ENCODE measurements at regions not wholly inside any gene's neighbourhood (a gene's known extent, or its start where the extent isn't known, plus 50 kb on each side); places are given as distances from the start of the nearest gene placed in this dataset.

DNA sequence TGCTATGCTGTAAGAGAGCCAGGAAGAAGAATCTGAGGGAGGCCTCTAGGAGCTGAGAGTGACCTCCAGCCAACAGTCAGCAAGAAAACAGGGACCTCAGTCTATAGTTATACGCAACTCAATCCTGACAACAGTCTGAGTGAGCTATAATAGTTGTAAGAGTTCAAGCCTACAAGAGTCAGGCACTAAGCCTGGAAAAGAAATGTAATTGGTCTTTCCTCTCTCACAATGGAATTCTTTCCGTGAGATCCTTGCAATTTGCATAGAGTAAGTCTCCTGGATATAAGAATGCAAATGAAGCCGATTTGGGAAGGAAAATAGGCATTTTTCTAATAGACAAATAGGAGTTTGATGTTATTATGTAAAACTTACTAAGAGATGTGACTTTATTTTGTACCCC lies 1332.6 kb upstream of the CELF4 start:
- no peak for DNase-seq (ENCODE audit: low spot score)
- H3K27ac Mint-ChIP-seq, result no peak overlapping the region
- intact Hi-C loops (cut with micrococcal nuclease), result no loop called here
- no peak overlapping the region for H3K4me3 Mint-ChIP-seq
- H3K27me3 Mint-ChIP-seq (ENCODE audit: insufficient read depth), result no peaks in the 10 kb centered on the region
- H3K36me3 Mint-ChIP-seq (ENCODE audit: low read depth), result no peaks in the 10 kb centered on the region
- no peaks in the 10 kb centered on the region for H3K4me1 Mint-ChIP-seq (ENCODE audit: low read depth)
- no peaks in the 10 kb centered on the region for H3K9me3 Mint-ChIP-seq

DNA sequence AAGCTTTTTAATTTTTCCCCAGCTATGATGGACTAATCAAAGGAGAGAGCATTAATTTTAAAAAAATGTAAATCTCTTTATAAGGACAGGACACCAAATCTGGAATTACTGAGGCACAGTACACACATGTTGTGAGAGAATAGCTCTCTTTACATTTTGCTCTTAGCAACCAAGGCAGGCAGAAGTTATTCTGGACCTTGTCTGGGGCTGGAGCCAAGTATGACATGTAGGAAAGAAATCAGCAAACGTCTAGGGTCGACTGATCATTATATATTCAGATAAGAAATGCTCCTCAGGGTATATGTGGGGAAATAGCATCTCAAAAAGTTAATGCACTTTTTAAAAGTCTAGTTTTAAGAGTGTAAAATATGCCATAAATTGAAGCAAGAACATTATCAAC lies 1330.0 kb upstream of the CELF4 start:
- intact Hi-C loops (cut with micrococcal nuclease), result no loop called here
- H3K27ac Mint-ChIP-seq, result no peak overlapping the region
- H3K27me3 Mint-ChIP-seq (ENCODE audit: insufficient read depth), result no peaks in the 10 kb centered on the region
- no peaks in the 10 kb centered on the region for H3K36me3 Mint-ChIP-seq (ENCODE audit: low read depth)
- H3K4me1 Mint-ChIP-seq (ENCODE audit: low read depth), result no peaks in the 10 kb centered on the region
- H3K9me3 Mint-ChIP-seq, result no peaks in the 10 kb centered on the region
- DNase-seq (ENCODE audit: low spot score), result no peak
- no peak overlapping the region for H3K4me3 Mint-ChIP-seq

- Mint-ChIP-seq H3K4me1 (ENCODE audit: low read depth) (no peaks in the 10 kb centered on the region), H3K4me3 (no peak overlapping the region), H3K9me3 (no peaks in the 10 kb centered on the region), H3K27ac (no peak overlapping the region), H3K27me3 (ENCODE audit: insufficient read depth) (peaks cover 1% of the 10 kb centered on the region), H3K36me3 (ENCODE audit: low read depth) (no peaks in the 10 kb centered on the region)
- no peak for DNase-seq (ENCODE audit: low spot score)
- intact Hi-C loops (cut with micrococcal nuclease), result no loop called here
These were observed 1322.0 kb upstream of the CELF4 start for GRCh38 chr18:38887671-38888020.

DNA sequence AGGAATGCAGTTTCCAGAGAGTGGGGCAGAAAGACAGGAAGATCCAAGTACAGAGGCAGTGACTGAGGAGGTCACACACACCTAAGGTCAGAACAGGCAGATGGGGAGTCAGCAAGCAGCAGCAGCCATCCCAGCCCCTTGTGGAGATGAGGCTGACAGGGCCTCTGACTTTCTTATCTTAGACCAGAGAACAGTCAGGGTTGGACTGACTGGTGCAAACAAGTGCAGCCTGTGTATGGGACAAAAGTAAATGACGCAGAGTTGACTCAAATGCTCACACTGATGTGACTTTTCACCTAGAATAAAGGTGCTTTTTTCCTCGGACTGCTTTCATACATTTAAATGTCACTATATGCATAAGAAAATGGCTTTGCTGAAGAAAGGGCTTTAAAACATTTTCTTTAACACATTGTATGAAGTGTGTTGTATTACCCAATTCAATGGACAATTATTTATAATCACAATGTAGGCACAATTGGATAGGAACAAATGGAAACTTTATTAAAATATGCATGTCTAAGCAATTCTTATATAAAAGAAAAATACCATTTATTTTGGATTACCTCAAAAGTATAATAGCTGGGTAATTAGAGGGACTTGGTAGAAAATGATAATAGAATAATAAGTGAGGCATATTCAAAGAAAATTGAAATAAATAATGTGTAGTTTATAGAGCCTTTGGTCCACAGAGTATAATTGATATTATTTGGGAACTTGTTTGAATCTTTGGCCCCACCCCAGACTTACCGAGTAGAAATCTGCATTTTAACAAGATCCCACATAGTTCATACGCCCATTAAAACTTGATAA lies 1321.5 kb upstream of the CELF4 start:
- Mint-ChIP-seq H3K27ac (no peak overlapping the region), H3K9me3 (no peaks in the 10 kb centered on the region), H3K4me3 (no peak overlapping the region), H3K4me1 (ENCODE audit: low read depth) (no peaks in the 10 kb centered on the region), H3K27me3 (ENCODE audit: insufficient read depth) (peaks cover 1% of the 10 kb centered on the region), H3K36me3 (ENCODE audit: low read depth) (no peaks in the 10 kb centered on the region)
- intact Hi-C loops (cut with micrococcal nuclease), result no loop called here
- DNase-seq (ENCODE audit: low spot score), result no peak

DNA sequence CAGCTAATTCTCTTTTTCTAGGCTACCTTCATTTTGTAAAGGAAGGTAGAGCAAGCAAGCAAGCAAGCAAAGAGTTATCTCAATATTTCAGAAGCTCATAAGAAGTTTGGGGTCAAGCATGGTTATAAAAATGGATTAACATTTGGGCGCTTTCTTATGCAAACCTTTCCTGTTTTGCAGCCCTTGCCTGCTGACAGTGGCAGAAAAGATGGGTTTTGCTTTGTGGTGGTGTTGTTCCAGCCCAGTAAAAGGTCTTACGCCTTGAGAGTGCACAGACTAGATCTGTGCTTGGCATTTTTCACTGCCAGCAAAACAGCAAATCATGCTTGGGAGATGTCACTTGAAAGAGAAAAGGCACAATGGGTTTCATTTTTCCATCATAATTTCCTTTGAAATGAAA lies 1320.6 kb upstream of the CELF4 start:
- no peak for DNase-seq (ENCODE audit: low spot score)
- no peaks in the 10 kb centered on the region for H3K4me1 Mint-ChIP-seq (ENCODE audit: low read depth)
- peaks cover 1% of the 10 kb centered on the region for H3K27me3 Mint-ChIP-seq (ENCODE audit: insufficient read depth)
- no peak overlapping the region for H3K4me3 Mint-ChIP-seq
- H3K36me3 Mint-ChIP-seq (ENCODE audit: low read depth), result no peaks in the 10 kb centered on the region
- no peak overlapping the region for H3K27ac Mint-ChIP-seq
- intact Hi-C loops (cut with micrococcal nuclease), result no loop called here
- H3K9me3 Mint-ChIP-seq, result no peaks in the 10 kb centered on the region

DNA sequence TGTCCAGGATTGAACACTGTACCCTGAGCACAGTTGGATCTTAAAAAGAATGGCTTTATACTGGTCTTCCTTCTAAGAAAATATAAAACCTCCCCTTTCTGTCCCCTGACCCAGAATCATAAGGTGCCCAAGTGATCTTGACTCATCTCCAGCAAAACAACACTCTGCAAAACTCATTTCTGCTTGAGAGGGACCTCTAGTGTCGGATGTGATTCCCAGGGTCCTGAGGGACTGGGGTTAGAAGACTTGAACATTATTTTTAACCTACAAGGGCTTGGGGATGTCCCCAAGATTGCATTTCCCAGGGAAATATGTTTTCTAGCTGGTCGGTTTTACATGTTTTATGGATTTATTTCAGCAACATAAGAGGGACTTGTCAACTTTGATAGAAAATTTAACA lies 1318.5 kb upstream of the CELF4 start:
- no peaks in the 10 kb centered on the region for H3K9me3 Mint-ChIP-seq
- DNase-seq (ENCODE audit: low spot score), result no peak

GRCh38 chr18:38883111-38883510 lies 1317.5 kb upstream of the CELF4 start:
- Mint-ChIP-seq H3K4me1 (ENCODE audit: low read depth) (no peaks in the 10 kb centered on the region), H3K4me3 (no peak overlapping the region), H3K27ac (no peak overlapping the region), H3K36me3 (ENCODE audit: low read depth) (no peaks in the 10 kb centered on the region), H3K9me3 (no peaks in the 10 kb centered on the region), H3K27me3 (ENCODE audit: insufficient read depth) (no peaks in the 10 kb centered on the region)
- intact Hi-C loops (cut with micrococcal nuclease), result no loop called here
- no peak for DNase-seq (ENCODE audit: low spot score)

More for the DNA sequence above, 1318.5 kb upstream of the CELF4 start:
- H3K27me3 Mint-ChIP-seq (ENCODE audit: insufficient read depth), result no peaks in the 10 kb centered on the region
- H3K27ac Mint-ChIP-seq, result no peak overlapping the region
- no peak overlapping the region for H3K4me3 Mint-ChIP-seq
- intact Hi-C loops (cut with micrococcal nuclease), result no loop called here
- H3K36me3 Mint-ChIP-seq (ENCODE audit: low read depth), result no peaks in the 10 kb centered on the region
- H3K4me1 Mint-ChIP-seq (ENCODE audit: low read depth), result no peaks in the 10 kb centered on the region

DNA sequence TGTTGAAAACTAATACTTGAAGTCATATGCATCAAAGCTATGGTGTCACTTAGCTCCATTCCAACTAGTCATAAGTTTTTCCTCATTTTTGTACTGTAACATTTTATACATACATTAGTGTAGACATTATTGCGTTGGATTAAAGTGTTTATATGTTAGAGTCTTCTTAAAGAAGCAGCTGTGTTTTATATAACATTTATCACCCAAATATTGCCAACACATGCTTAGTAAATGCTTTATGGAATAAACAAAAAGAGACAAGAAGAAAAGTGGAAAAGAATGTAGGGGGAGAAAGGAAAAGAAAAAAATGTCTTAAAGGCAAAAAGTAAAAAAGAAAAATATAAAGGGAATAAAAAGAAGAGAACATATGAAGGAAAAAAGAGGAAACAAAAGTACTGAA lies 1314.3 kb upstream of the CELF4 start:
- Mint-ChIP-seq H3K27ac (no peak overlapping the region), H3K36me3 (ENCODE audit: low read depth) (no peaks in the 10 kb centered on the region), H3K9me3 (no peaks in the 10 kb centered on the region), H3K4me1 (ENCODE audit: low read depth) (no peaks in the 10 kb centered on the region), H3K4me3 (no peak overlapping the region), H3K27me3 (ENCODE audit: insufficient read depth) (no peaks in the 10 kb centered on the region)
- intact Hi-C loops (cut with micrococcal nuclease), result no loop called here
- no peak for DNase-seq (ENCODE audit: low spot score)

GRCh38 chr18:38872342-38872741 lies 1306.7 kb upstream of the CELF4 start:
- DNase-seq (ENCODE audit: low spot score), result no peak
- Mint-ChIP-seq H3K4me3 (no peak overlapping the region), H3K4me1 (ENCODE audit: low read depth) (no peaks in the 10 kb centered on the region), H3K36me3 (ENCODE audit: low read depth) (no peaks in the 10 kb centered on the region), H3K27me3 (ENCODE audit: insufficient read depth) (no peaks in the 10 kb centered on the region), H3K27ac (no peak overlapping the region), H3K9me3 (no peaks in the 10 kb centered on the region)
- intact Hi-C loops (cut with micrococcal nuclease), result no loop called here

- DNase-seq (ENCODE audit: low spot score), result no peak
- no peak overlapping the region for H3K4me3 Mint-ChIP-seq
- H3K27me3 Mint-ChIP-seq (ENCODE audit: insufficient read depth), result no peaks in the 10 kb centered on the region
- H3K36me3 Mint-ChIP-seq (ENCODE audit: low read depth), result no peaks in the 10 kb centered on the region
- no peaks in the 10 kb centered on the region for H3K9me3 Mint-ChIP-seq
- H3K4me1 Mint-ChIP-seq (ENCODE audit: low read depth), result no peaks in the 10 kb centered on the region
- H3K27ac Mint-ChIP-seq, result no peak overlapping the region
- intact Hi-C loops (cut with micrococcal nuclease), result no loop called here
These were observed 1303.2 kb upstream of the CELF4 start for GRCh38 chr18:38868757-38869156.

GRCh38 chr18:38867680-38868079 lies 1302.1 kb upstream of the CELF4 start:
- Mint-ChIP-seq H3K4me1 (ENCODE audit: low read depth) (no peaks in the 10 kb centered on the region), H3K27ac (no peak overlapping the region), H3K9me3 (no peaks in the 10 kb centered on the region), H3K4me3 (no peak overlapping the region), H3K36me3 (ENCODE audit: low read depth) (no peaks in the 10 kb centered on the region), H3K27me3 (ENCODE audit: insufficient read depth) (no peaks in the 10 kb centered on the region)
- intact Hi-C loops (cut with micrococcal nuclease), result no loop called here
- DNase-seq (ENCODE audit: low spot score), result no peak

GRCh38 chr18:38851526-38851925 lies 1285.9 kb upstream of the CELF4 start:
- Mint-ChIP-seq H3K27me3 (ENCODE audit: insufficient read depth) (no peaks in the 10 kb centered on the region), H3K27ac (no peak overlapping the region), H3K36me3 (ENCODE audit: low read depth) (no peaks in the 10 kb centered on the region), H3K4me3 (no peak overlapping the region), H3K4me1 (ENCODE audit: low read depth) (no peaks in the 10 kb centered on the region), H3K9me3 (peaks cover 9% of the 10 kb centered on the region)
- intact Hi-C loops (cut with micrococcal nuclease), result no loop called here
- DNase-seq (ENCODE audit: low spot score), result no peak

DNA sequence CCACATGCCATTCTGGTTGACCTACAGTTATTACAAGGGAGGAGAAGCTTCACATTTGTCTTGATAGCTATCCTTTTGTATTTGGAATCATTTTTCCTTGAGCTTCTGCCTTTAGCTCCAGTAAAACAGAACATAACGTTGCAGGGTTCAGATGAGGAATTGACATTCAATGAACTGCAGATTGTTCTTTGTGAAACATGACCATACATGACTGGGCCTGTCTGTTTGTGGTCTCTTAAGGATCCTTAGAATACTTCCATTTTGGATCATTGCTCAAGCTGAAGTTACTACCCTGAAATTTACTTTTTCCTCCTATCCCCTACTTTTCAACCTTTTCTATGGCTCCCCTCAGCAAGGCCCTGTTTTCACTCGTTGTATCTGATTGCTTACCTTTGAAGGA lies 1281.7 kb upstream of the CELF4 start:
- H3K4me3 Mint-ChIP-seq, result no peak overlapping the region
- peaks cover 6% of the 10 kb centered on the region for H3K9me3 Mint-ChIP-seq
- intact Hi-C loops (cut with micrococcal nuclease), result no loop called here
- H3K4me1 Mint-ChIP-seq (ENCODE audit: low read depth), result no peaks in the 10 kb centered on the region
- DNase-seq (ENCODE audit: low spot score), result no peak
- H3K36me3 Mint-ChIP-seq (ENCODE audit: low read depth), result no peaks in the 10 kb centered on the region
- no peak overlapping the region for H3K27ac Mint-ChIP-seq
- H3K27me3 Mint-ChIP-seq (ENCODE audit: insufficient read depth), result no peaks in the 10 kb centered on the region

DNA sequence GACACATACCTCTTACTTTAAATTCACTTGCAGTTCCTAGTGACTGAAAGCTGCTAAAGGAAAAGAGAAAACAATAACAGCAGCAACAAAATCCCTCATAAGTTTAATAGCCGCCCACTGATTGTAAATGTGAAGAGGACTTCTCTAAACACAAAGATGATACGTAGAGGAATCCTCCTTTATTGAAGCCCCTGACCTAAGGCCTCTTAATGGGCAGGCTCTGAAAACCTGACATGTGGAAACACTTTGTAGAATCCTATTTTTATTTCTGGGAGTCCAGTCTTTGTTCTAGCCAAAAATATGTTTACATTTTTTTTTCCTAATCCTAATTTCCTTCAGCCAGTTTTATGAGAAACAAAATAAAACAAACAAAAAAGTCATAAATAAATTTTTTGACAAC lies 1277.7 kb upstream of the CELF4 start:
- H3K36me3 Mint-ChIP-seq (ENCODE audit: low read depth), result no peaks in the 10 kb centered on the region
- intact Hi-C loops (cut with micrococcal nuclease), result no loop called here
- DNase-seq (ENCODE audit: low spot score), result no peak
- H3K27ac Mint-ChIP-seq, result no peak overlapping the region
- peaks cover 6% of the 10 kb centered on the region for H3K9me3 Mint-ChIP-seq
- no peaks in the 10 kb centered on the region for H3K4me1 Mint-ChIP-seq (ENCODE audit: low read depth)
- no peaks in the 10 kb centered on the region for H3K27me3 Mint-ChIP-seq (ENCODE audit: insufficient read depth)
- no peak overlapping the region for H3K4me3 Mint-ChIP-seq

Data from activated T-helper 1 cell treated with anti-CD3 and anti-CD28 coated beads, Interleukin-12 subunit alpha, Interleukin-12 subunit beta, Interleukin-2, Interleukin-4 antibody, amounts not matched to agents 30 ng/mL and 10 ng/mL and 1 ng/mL, durations not matched to agents 14 hours and 24 hours and 36 hours (primary cell).